GM04504 (cell line): ENCODE measurements at regions not wholly inside any gene's neighbourhood (a gene's known extent, or its start where the extent isn't known, plus 50 kb on each side); places are given as distances from the start of the nearest gene placed in this dataset.

Source experiments
- DNase-seq: peaks from one replicate; pipeline ENCODE4 v3.0.0-alpha.2; 2012; ENCODE audit warnings: low read depth

DNA sequence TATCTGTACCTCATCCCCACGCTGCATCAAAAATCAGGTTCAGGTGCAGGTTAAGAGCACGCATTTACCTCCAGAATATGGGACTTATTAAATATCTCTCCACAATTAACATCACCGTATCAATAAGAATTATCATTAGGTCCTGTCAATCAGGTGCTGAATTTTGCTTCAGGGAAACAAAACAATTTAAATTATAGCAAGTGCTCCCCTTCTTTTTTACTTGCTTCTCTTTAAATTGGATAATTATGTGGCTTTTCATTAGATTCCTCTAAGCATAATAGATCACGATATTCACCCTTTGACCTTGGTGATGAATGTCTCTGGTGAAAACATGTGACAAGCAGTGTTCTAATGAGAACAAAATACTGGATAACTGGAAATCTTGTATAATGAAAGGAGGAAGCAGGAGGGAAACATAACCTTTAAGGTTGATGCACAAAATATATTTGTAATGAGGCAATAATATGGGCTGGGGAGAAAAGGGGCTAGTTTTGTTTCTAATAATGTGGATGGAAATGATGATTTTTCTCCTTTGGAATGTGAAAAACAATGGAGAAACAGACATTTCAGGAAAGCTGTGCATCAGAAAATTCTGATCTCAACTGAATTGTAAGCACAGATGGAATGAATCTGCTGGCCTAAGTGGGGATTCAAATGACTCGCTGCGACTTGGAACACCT lies 166.9 kb downstream of the SNX10 start:
- no peak for DNase-seq

DNA sequence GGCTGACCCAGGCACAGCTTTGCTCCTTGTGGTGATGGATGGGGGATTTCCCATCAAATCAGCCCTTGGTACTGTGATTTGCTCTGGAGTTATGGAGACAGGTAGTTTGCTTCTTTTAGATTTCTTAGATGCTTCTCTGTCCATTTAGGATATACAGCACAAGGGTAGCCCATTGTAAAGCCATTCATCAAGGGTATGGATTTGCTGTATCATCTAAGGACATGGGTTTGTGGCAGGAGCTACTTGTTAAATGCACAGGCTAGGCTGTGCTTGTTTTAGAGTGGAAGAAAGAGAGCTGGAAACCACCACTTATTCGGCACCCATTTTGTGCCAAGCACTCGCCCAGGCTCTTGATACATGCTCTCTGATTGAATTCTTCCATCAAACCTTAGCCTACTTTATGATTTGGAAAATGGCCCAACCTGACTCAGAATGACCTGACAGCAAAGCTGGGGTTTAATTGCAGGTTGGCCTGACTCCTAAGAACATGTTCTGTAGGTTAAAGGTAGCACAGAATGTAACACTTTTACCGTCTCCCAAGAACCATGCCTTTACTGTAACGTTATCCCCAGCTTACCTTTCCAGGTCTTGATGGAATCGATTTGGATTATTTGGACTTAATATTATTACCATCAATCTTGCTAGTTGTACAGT lies 168.0 kb downstream of the SNX10 start:
- DNase-seq, result no peak

DNA sequence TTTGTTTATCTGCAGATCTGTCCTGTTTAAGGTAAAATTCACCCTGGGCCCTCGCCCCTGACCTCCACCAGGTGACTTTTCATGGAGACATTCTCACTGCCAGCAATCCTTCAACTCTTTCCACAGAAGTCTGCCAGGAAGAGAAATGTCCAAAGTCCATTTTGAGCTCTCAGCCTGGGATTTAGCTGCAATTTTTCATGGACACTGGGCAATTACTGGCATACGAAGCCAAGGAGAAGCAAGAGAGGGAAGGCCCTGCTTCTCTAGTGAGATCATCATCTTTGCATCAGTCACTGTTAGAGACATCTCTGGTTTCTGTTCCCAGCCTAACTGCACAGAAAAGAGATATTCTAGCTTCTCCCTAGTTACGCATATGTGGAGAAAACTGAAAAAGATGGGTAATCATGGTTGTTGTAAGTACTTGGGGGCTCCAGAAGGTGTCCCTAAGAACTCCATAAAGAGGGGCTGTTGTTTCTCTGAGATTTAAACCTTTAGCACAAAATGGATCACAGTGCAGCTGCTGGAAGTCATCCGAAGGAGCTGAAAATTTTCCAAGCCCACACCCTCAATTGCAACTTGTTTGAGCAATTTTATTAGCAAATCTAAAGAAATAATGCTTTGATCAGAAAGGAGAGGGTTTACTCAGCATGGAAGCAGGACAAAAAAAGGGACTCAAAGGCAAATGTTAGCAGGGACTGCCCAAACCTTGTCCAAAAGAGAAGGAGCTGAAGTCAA lies 168.9 kb downstream of the SNX10 start:
- DNase-seq, result no peak

DNA sequence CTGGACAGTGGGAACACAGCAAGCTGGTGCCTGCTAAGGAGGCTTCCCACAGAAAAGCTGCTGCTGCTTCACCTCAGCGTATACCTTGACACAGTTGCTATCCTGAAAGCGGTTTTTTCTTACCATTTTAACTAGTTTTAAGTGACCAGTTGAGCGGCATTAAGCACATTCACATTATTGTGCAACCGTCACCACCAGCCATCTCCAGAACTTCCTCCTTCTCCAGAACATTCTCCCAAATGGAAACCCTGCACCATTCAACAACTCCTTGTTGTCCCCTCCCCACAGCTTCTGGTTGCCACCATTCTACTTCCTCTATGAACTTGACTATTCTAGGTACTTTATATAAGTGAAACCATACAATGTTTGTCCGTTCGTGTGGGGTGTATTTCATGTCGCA lies 169.9 kb downstream of the SNX10 start:
- DNase-seq, result no peak

DNA sequence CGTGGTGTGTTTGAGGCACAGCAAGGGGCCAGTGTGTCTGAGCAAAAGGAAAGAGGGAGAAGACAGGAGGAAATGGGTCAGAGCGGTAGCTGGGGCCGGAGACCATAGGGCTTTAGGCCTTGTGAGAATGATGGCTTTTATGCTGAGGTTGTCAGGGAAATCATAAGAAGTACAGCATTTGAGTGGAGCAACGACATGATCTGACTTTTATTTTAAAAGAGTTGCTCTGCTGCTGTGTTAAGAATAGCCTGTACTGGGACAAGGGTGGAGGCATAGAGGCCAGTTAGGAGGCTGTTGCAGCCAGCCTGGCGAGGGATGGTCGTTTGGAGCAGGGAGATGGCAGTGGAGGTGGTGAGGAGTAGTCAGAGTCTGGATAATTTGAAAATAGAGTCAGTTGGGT lies 174.3 kb downstream of the SNX10 start:
- no peak for DNase-seq

DNA sequence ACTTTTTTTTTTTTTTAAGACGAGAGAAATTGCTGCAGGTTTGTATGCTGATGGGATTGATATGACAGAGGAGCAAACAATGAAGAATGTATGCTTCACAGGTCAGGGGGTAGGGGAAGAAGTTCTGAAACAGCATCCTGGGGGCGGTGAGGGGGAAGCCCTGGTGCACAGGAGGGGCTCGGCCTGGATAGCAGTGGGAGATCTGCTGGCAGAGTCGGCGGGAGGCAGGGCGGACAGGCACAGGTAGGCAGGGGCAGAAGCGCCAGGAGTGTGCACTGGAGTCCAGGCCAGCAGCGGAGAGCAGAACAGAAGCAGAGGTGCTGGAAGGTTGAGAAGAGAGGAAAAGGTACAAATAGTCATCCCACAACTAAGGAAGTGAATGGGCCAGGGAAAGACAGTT lies 175.4 kb downstream of the SNX10 start:
- no peak for DNase-seq

DNA sequence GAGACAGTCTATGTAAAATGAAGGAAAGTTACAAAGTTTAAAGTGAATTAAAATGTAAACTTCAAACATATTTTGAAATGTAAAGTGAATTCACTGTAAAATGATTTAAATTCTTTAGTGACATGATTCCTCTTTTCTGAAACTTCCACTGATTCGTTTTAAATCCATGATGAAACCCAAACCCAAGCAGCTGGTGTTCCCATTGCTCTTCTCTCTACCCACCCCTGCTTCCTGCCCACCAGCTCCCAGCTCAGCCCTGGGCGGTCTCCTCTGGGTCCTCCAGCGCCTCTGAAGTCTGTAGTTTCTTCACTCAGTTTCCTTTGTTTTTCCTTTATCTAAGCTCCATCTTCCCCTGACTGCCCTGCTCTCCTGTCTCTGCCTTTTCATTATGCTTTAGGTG lies 175.9 kb downstream of the SNX10 start:
- no peak for DNase-seq

DNA sequence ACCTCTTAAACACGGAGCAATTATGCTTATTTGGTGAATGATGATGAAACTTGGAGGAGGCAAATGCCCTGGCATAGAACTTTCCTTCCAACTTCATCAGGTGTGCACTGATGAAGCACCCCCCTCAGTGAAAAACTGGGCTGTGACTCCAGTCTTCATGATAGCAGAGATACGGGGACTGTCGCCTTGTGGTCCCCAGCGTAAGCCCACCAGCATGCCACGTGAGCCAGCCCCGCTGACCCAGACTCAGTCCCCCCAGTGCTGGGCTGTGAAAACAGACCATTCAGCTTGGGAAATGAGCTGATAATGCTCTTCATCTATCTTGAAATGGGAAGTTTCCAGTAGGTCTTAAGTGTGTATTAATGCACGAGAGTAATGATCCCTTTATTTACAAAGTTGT lies 177.0 kb downstream of the SNX10 start:
- no peak for DNase-seq

DNA sequence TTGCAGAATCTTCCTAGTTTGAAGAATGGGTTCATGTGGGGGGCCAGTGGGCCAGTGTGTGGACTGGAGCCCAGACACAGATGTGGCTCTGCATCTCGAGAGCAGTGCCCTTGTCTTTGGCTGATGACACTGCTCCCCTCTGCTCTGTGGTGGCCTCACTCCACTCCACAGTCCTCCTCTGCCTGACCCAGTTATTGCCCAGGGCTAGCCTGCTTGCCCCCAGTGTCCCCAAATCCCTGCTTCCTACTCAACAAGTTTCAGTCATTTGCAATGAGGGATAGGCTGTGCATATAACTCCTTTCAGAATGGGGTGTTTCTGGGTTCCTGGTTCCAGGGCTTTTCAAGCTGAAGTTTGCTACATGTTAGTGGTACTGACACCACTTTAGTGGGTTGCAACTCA lies 177.5 kb downstream of the SNX10 start:
- DNase-seq, result no peak

DNA sequence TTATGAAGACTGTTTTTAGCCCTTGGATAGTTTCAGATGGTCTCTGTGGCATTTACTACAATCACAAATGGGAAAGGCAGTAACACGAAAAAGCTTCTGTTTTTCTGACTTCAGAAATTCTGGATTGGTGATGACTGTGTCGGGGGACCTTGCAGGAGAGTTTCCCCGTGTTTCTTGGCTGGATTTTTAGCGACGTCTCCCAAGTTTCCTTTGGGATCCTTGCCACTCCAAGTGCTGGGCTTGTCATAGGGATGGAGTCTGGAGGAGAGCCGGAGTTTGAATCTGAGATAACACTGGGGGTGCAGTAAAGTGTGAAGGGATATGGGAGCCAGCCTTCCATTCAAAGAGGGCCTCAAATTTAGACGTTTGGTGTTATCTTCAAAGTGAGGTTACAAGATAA lies 179.0 kb downstream of the SNX10 start:
- no peak for DNase-seq

DNA sequence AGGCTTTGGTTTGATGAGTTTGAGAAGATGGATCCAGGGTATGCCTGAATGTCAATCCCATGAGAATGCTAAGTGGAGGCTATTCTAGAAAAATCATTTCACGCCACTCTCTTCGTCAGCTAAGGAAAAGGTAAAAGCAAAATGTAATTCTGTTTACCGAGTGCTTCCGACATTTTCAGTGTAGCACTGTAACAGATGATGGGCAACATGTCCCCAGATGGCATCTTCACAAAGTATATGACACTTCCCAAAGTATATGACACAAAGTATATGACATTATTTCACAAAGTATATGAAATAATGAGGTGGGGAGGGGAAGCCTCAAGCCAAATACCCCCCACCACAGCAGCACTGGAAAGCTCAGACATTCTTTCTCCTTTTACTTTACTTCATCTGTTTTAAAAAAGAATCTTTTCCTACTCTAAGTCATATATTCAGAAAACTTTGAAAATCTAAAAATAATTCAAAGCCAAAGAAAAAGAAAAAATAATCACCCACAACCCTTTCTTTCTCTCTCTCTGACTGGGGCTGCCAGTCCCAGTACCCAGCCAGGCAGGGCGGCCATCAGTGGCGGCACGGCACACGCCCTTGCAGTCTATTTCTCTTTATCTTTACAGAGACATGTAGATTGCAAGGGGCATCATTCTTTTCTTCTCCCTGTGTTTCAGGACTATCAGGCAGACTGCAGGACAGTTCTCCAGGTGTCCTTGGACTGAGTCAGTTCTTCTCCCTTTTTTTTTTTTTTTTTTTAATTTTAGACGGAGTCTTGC lies 179.8 kb downstream of the SNX10 start:
- DNase-seq, result no peak

DNA sequence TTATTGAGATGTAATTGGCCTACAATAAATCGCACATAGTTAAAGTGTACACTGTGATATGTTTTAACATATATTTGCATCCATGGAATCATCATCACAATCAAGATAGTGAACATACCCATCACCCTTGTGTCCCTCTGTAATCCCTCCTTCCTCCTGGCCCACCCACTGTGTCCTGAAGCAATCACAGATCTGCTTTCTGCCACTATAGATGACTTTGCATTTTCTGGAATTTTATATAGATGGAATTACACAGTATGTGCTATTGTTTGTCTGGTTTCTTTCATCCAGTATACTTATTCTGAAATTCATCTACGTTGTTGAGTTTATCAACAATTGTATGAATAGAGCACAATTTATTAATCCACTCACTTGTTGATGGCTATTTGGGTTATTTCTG lies 181.3 kb downstream of the SNX10 start:
- no peak for DNase-seq

DNA sequence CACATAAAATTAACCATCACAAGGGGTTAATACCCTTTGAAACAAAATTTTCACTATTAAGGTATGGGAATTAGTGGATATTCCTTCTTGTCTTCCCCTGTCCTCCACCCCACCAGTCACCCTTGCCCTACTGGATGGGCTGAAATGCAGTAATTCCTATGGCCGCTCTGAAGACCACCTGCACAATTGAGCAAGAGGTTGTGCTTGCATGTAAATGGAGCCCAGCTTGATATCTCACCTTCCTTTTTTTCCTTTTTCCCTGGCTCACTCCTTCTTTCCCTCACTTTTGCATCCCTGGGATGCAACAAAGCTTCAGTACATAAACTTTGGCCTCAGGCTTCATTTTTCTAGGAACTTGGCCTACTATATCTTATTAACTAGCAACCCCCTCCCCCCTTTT lies 184.6 kb downstream of the SNX10 start:
- DNase-seq, result no peak

DNA sequence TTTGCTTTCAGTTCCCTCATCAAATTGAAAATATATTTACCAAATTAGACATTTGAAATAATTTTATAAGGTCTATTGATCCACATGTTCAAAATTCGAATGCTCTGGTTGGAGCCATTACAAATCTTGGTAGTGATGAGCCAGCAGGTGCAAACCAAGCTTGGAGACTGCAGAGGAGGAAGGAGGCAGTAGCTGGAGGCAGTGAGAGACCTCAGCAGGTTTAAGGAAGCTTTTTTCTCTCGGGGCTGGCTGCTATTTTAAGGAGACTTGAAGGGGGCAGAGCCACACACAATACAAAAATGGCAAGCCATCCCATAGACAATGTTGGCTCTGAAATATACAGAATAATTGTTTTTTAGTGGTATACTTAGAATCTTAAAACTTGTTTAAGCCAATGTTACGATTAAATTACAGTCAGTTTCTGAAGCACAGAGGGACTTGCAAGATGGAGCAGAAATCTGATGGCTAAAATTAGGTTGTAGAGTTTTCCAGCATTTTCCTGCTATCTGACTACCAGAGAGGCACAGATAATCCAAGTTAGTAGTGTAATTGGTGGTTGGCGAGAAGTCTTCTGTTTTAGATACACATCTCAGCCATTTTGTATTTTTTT lies 185.8 kb downstream of the SNX10 start:
- no peak for DNase-seq

DNA sequence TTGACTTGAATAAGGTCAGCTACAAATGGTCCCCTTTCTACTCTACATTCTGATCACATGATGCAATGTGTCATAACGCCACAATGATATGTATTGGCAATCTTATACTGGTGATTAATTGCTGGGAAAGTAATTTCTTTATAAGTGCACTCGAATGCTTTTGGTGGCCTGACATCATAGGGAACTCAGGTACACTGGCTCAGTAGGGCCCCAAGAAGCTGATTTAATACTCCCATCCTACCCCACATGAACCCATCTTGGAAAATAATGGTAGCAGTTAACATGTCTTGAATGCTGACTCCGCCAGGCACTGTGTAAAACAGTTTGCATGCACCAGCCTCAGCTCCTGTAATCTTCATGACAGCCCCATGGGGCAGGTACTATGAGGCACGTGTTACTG lies 186.9 kb downstream of the SNX10 start:
- no peak for DNase-seq

DNA sequence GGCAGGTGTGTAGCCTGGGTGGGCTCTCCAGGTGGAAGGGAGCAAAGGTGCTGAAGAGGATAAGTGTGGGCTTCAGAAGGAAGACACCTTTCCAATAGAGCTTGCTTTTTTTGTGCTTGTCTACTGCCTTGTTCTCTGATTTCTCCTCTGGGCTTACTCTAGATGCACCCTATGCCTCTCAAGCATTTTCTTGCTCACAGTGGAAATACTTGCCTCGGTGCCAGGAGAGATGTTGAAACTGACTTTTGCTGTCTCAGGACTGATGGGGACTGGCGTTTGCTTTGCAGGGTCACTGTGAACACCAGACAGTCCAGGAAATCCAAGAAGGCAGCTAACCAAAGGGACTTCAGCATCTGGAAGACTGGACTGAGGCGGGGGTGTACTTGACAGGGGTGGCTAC lies 187.9 kb downstream of the SNX10 start:
- DNase-seq, result no peak

DNA sequence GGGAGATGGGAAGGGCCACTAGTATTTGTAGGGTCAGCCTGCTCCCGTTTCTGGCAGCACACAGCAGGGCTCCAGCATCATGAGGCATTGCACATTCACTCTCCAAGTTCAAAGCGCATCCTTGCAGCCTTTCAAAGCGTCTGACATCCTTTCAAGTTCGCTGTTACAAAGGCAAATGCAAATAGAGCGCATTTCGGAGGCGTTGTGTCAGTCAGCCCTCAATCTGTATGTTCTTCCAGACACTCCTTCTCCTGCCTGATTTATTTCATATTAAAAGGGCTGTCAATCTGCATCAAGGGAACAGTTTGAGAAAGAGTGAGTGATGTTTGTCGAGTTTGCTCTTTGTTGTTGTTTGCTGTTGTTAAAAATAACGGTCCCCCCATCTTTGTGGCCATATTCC lies 188.5 kb downstream of the SNX10 start:
- no peak for DNase-seq

DNA sequence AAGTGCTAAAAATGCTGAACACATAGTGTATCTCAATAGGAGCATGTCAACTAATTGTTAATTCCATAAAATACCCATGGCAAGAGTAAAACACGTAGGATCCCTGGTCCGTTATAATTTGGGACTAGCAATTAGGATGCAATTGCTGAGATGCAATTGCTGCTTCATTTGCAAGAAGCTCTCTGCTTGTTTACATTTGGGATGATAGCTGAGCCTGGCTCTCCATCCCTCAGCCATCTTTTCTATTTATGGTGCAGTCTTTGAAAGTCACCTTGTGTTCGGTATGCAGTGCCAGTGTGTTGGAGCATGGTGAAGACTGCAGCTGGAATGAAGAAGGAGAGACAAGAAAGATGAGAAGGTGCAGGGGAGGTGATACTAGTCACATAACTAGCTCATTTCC lies 191.3 kb downstream of the SNX10 start:
- no peak for DNase-seq

DNA sequence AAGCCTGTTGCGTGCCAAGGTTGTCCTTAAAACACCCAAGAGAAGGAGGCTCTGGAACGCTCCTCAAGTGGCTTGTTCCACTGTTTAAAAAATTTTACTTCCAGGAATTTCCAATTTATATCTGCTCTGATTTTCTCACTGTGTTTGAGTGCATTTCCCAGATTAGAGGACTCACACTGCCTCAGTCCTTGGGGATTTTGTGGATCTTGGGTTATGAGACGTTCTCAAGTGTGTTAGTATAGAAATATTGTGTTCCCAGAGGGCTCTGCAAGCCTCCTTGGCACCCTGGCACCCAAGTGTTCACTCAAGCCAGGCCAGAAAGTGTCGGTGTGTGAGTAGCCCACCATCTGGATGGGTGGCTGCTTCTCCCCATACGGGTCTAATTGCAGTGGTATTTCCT lies 192.2 kb downstream of the SNX10 start:
- no peak for DNase-seq

DNA sequence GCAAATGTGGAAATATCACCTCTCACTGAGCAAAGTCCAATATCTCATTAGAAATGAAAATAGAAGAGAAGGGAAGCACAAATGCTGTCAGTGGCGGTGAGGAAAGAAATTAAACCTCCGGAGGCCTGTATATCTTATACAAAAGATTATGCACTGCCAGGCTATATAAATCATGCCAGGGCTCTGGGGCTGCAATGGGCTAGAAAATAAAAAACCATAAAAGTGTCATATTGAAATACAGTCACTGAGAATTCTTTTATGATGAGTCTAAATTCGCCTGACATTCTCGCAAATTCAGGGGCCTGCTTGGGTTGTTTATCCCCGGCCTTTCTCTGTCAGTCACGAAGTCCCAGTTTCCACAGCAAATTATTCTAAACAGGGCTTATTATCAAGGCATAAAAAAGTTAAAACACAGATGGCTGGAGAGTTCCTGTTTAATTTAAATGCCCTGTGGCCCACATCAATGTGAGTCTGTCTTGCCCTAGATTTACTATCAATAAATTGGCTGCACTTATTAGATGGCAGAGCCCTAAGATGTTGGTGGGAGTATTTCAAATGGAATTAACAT lies 193.8 kb downstream of the SNX10 start:
- DNase-seq, result peak; percentile 65

DNA sequence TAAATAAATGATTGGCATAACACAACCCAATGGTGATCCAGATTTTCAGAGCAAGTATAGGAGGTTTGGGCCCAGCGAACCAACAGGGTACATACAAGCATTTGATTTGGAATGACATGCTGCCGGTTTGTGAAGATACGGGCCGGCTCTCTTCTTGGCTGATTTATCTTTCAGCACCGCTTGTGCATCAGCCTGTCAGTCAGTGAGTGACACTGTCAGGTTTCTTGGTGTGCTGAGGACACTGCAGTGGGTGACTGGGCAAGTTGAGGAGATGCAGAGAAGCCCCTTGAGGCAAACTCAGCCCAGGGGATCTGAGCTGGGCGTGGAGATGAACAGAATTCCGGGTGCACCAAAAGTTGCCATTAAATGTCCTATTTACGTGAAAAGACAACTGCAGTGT lies 194.5 kb downstream of the SNX10 start:
- no peak for DNase-seq
